HG02759 (cell line): ENCODE measurements at regions not wholly inside any gene's neighbourhood (a gene's known extent, or its start where the extent isn't known, plus 50 kb on each side); places are given as distances from the start of the nearest gene placed in this dataset.

Experiments
- ATAC-seq: cut with Tn5 transposase; IDR thresholded peaks from one replicate; pipeline ENCODE4 v1.9.1; 2021; ENCODE audit warnings: mild to moderate bottlenecking, moderate library complexity; ENCODE audit not compliant: unreplicated experiment

DNA sequence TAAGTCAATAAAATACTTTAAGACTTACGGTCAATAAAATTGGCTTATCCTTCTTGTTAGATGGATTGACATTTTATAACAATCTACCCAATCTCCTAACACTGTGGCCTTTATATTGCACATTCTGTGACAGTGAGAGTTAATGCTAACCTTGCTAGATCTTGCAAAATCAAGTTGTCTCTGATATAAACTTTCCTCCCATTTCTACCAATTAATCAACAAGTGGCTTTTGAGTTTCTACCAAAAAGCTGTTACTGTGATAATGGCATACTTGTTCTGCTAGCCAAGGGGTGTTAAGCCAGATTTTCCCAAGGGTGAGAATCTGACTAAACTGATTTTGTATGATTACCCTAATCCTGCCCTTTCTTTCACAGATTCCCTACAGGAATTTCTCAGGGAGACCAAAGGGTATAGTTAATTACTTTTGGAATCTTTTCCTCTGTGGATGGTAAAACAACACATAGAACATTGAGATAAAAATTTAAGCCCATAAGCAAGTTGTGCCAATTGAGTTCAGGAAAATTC lies 174.1 kb upstream of the SUCLG2 start:
- ATAC-seq, result no peak

DNA sequence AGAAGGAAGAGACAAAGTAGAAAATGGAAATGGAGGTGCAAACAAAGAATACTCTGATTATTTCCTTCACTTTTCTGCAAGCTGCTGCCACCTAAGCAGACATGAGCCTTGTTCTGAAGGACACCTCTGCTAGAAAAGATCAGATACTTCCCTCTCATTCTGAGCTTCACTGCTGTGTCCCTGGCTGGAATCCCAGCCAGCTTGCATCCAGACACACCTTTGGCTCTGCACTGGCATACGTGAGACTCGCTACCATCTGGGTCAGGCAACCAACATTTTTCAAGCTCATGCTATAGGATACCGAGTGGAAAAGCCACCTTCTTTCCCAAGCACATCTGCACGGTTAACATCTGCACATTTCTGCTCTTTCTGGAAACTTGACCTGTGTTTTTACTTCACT lies 166.7 kb upstream of the SUCLG2 start:
- ATAC-seq, result no peak

DNA sequence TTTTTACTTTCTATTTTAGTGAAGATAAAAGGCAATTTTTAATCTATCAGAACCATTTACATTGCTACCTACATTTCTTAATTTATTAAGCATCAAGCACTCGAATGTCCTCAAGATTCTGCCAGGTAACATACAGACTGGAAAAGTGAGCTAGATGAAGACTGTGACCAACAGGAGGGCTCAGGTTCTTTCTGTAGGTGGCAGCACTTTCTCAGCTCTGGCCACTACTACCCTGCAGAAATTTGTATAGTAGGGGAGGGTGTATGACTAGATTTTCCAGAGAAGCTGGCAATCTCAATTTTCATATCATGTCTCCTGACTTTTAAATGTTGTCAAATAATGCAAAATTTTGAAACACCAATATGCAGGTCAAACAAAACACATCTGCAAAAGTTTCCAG lies 165.0 kb upstream of the SUCLG2 start:
- ATAC-seq, result no peak

DNA sequence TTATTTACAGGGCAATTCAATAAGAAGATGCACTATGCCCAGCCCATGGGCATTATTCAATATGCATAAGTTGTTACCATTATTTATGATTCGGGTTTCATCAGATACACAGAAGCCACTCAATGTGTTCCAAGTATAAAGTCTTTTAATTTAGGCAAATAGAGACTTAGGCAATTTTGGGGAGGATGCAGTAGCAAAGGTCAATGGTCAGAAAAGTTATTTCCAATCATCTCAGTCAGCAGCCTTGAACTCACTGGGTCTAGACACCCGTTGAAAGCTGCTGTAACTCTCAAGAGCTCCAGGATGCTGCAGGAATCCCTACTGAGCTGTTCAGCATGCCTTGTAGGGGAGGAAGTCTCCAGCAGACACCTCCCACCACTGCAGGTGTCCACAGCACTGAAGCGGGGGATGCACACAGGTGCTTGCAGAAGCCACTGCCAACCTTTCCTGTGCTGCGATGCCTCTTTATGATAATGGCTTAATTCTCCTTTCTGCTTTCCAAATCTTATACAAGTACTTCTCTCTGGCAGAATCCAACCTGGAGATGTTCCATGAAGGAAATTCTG lies 155.0 kb upstream of the SUCLG2 start:
- ATAC-seq, result no peak

DNA sequence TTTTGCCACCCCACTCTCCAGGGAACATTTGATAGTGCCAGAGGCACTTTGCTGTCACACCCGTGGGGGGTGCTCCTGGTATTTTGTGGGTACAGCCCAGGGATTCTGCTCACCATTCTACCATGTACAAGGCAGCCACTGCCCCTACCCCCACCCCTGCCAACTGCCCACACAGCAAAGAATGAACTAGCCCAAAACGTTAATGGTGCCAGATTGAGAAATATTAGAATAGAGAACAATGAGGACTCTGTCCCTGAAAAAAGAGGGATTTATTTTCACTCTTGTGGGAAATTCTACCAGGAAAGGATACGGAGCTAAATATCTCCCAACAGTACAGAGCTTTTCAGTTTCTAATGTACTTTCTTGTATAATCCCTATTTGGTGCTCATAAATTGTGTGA lies 154.5 kb upstream of the SUCLG2 start:
- no peak for ATAC-seq

DNA sequence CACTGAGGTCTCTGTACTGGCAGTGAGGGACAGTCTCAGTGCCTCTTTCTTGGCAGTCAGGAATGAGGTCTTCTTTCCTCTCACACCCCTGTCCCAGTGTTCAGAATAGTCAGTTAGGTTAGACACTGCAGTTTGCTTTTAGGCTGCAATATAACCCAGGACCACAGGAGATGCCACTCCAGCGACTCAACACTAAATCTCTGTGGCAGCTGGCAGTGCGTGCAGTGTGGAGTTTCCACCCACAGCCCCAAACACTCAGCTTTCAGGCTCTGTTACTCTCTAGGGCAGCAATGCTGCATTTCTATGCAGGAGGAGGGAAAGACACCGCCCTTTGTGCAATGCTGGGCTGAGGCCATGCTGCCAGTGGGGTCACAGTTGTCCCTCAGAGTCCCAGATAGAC lies 150.2 kb upstream of the SUCLG2 start:
- ATAC-seq, result no peak

DNA sequence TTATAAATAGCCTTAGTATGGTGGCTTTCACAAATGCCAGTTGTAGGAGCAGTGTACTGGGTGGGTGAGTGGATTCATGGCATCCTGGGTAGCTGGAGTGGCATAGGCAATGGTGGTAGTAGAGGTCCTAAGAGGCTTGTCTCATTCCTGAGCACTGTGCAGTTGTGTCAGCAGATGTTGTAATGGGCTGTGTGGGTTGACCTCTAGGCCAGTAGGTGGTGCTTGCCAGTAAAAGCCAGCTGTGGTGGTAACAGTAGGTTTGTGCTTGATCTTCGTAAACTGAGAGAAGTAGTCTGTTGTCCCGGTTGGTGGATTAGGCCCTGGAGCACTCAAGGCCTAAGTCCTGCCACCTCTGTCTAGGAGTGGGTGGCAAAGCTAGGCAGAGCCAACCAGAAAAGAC lies 149.7 kb upstream of the SUCLG2 start:
- ATAC-seq, result no peak

DNA sequence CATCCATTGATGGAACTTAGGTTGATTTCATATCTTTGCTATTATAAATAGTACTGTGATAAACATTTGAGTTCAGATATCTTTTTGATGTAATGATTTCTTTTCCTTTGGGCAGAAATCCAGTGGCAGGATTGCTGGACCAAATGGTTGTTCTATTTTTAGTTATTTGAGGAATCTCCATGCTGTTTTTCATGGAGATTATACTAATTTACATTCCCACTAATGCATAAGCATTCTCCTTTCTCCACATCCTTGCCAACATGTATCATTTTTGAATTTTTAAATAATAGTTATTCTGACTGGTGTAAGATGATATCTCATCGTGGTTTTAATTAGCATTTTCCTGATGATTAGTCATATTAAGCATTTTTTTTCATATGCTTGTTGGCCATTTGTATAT lies 144.0 kb upstream of the SUCLG2 start:
- no peak for ATAC-seq

DNA sequence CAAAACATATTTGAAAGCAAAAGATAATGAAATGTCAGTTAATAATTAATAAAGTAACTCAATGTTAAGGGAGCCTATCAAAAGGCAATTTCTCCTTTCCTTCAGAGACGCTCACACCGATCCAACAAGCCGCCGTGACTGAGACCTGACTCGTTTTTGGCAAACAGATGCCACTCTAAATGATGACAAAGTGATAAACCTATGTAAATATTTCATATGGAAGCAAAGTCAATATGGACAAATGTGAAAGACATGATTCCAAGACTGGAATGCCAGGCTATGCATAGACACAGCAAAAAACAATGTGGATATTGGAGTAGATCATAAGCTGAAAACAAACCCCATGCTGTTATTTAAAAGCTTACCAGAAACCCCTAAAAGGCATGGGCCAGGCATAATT lies 137.2 kb upstream of the SUCLG2 start:
- ATAC-seq, result no peak

DNA sequence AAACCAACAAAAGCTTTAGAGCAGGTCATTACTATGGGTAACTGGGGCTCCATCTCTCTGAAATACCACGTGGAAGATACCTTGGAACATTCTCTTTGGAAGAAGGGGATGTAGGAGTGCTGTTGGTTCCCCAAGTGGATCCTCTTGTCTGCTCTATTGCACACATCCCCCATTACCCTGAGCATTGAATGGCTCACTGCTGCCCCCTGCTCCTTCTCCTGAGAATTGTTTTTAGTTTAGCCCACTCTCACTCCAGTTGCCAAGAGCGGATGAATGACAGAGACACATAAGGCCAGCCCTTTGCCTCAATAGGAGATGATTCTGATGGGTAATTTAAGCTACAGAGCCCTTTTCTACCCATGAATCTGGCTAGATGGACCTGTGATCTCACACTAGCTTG lies 135.6 kb upstream of the SUCLG2 start:
- ATAC-seq, result peak; percentile 93

DNA sequence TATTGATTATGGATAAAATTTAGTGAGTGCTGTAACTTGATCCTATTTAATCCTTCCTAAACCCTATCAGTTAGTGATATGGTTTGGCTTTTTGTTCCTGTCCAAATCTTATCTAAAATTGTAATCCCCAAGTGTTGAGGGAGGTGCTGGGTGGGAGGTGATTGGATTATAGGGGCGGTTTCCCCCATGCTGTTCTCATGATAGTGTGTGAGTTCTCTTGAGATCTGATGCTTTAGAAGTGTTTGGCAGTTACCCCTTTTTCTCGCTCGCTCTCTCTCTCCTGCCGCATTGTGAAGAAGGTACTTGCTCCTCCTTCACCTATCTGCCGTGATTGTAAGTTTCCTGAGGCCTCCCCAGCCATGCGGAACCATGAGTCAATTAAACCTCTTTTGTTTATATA lies 134.0 kb upstream of the SUCLG2 start:
- ATAC-seq, result no peak

DNA sequence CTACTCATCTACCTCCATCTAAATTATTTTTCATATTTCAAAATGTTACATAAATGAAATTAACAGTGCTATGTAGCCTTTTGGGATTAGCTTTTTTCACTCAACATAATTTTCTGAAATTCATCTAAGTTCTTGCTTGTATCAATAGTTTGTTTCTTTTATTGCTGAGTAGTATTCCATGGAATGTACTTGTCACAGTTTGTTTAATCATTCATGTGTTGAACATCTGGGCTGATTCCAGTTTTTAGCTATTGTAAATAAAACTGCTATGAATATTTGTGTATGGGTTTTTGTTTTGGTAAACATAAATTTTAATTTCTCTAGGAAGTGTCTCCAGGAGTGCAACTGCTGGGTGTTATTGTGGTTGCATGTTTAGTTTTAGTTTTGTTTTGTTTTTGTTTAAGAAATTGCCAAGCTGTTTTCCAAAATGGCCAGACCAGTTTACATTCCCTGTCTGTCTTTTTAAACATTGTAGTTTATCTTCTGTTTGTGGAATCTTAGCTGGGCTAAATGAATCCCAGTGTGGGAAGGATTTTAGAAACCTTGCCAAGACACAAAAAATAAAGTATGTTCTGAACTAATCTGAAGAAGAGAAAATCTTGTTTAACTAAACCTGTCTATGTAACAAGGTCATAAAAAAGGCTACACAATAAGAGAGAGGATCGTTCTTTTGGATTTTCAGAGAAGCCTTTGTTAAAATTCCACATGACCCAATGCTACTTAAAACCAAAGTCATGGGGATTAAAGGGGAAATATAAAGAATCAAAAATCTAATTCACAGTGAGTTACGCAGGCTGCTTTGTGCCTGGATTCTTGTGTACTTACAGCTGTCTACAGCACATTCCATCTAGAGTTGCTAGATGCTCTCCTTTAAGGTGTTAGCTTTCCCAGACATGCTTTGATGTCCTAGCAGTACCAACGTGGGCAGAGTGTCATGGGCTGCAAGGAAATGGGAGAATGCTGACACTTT lies 129.2 kb upstream of the SUCLG2 start:
- ATAC-seq, result no peak

DNA sequence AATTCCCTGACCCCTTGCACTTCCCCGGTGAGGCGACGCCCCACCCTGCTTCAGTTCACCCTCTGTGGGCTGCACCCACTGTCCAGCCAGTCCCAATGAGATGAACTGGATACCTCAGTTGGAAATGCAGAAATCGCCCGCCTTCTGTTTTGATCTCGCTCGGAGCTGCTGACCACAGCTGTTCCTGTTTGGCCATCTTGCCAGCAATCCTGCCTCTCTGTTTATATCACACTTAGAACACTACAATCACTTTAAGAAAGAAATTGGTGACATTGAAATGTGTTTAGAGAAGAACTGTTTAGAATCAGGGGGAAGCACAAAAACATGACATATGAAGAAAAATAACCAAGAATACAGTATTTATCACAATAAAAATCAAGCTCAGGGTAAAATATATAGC lies 127.5 kb upstream of the SUCLG2 start:
- ATAC-seq, result no peak

DNA sequence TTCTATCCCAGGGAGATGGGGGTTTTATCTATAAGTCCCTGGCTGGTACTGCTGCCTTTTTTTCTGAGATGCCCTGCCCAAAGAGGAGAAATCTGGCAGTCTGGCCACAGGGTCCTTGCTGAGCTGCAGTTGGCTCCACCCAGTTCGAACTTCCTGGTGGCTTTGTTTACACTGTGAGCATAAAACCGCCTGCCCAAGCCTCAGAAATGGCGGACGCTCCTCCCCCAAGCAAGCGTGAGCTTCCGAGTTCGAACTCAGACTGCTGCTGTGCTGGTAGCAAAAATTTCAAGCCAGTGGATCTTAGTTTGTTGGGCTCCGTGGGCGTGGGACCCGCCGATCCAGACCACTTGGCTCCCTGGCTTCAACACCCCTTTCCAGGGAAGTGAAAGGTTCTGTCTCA lies 126.8 kb upstream of the SUCLG2 start:
- no peak for ATAC-seq

DNA sequence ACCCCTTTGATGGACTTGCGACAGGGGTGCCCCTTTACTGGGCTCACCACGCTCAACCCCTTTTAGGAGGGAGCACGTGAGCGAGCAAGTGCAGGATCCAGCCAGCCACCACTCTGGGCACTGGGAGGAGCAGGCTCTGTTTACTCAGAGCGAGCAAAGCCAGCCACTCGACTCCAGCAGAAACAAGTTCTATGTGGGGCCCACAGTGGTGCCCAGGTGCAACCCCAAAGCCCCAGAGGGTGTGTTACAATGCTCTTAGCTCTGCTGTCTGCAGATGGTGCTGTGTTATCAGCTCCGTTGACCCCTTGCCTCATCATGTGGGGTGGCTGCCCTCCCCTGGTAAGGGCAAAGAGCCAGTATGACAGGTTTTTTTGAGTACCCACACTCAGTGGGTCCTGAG lies 120.3 kb upstream of the SUCLG2 start:
- no peak for ATAC-seq

DNA sequence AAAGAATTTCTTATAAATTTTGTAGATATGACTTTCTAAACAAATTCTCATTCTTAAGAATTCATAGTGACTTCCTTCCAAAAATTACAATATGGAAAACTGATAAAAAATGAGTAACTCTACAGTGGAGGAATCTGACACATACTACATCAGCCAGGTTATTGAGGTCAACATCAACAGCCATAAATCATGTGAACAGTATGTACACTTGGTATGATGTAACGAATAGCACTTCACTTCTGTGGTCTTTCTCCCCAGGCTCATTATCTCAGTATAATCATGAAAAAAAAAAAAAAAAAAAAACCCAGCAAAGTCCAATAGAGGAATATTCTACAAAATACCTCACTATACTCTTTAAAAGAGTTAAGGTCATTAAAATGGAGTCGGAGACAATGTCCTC lies 111.2 kb upstream of the SUCLG2 start:
- ATAC-seq, result no peak

DNA sequence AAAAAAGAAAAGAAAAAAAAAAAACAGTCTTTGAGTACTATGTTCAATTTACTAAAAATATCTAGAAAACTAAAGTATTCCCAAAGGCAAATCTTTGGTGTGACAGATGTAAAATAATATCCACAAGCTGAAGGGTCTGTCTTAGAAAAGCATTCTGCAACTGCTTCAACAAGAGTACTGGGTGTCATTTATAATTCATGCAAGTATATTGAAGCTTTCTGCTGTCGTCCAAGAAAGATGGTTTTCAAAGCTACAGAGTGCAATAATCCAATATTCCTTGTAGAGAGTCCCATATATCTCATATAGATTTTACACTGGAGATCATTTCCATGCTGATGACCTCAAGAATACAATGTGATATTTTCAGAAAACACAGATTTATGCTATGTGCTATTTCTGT lies 90.9 kb upstream of the SUCLG2 start:
- ATAC-seq, result no peak

DNA sequence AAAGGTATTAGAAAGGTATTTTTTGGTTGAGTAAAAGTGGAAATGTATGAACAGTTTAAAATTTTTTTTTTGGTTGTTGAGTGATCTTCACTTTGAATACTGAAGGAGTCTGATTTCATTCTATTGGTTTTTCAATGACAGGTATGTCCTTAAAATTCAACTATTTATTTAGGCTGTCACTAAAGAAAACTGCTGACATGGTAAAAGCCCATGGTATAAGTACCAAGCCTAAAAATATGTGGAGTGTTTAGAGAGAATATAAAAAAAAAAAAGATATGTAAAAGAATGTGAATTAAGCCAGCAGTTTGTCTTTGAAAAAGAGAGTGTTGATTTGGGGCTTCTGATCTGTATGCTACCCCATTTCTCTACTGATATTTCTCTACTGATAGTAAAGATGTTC lies 90.3 kb upstream of the SUCLG2 start:
- no peak for ATAC-seq

DNA sequence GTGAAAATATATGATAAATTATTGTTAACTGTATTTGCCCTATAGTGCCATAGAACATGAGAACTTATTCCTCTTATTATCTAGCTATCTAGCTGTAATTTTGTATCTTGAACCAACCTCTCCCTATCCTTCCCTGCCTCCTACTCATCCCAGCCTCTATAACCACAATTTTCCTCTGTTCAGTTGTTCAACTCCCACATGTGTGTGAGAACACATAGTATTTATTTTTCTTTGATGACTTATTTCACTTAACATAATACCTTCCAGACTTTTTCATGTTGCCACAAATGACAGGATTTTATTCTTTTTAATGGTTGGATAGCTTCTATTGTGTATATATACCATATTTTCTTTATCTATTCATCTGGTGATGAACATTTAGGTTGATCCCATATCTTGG lies 85.4 kb upstream of the SUCLG2 start:
- ATAC-seq, result no peak

DNA sequence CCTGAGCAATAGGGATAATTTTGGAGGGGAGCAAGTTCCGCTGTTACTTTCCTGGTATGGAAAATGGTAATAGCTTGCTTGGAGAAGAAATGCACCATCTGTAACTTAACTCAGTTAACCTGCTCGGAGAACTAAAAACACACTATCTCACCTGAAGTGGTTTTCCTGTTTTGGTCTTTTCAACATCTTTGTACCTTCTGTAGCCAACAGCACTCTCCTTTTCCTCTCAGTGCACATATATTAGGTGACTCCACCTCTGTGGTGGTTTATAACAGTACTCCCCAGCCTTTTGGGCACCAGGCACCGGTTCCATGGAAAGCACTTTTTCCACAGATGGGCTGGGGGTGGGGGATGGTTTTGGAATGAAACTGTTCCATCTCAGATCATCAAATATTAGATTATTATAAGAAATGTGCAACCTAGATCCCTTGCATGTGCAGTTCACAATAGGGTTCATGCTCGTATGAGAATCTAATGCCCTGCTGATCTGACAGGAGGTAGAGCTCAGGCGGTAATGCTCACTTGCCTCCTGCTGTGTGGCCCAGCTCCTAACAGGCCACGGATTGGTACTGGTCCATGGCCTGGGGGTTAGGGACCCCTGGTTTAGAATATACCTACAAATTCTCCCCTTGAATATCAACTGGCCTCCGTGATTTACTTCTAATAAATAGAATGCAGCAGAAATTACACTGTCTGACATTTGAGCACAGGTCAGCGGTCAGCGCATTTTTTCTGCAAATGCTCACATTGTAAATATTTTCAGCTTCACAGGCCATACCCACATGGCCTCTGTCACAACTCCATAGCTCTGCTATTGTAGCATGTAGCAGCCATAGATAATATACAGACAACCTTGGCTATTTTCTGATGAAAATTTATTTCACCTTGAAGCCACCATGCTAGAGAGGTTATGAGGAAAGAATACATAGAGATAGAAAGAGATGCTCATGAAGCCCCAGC lies 83.8 kb upstream of the SUCLG2 start:
- ATAC-seq, result no peak

DNA sequence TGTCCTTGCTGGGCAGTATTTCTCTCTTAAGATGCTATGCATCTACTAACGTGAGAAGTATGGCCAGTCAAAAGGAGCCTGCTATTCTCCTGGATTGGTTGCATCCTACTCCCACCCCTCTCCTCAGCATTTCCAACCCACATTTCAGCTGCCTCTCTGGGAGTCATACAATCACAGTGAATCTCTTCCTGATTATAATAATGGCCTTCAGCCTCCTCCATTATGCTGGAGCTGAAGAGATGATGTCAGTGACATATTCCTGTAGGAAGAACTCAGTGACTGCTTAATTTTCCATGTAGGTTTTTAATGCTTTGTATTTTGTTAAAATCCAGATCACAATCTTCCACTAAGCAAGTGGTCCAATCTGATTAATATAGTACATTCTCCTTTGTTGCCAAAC lies 82.7 kb upstream of the SUCLG2 start:
- no peak for ATAC-seq
